GM18868 (cell line): ENCODE measurements at regions not wholly inside any gene's neighbourhood (a gene's known extent, or its start where the extent isn't known, plus 50 kb on each side); places are given as distances from the start of the nearest gene placed in this dataset.

Experiments used
- ATAC-seq: cut with Tn5 transposase; IDR thresholded peaks from one replicate; pipeline ENCODE4 v1.9.1; 2021; ENCODE audit warnings: mild to moderate bottlenecking, moderate library complexity; ENCODE audit not compliant: unreplicated experiment

GRCh38 chr7:12517451-12517850 is 53.1 kb upstream of the SCIN start:
- no peak for ATAC-seq

GRCh38 chr7:12518920-12519681 is 51.4 kb upstream of the SCIN start:
- peak; percentile 98 for ATAC-seq

GRCh38 chr7:12519682-12520009 is 50.9 kb upstream of the SCIN start:
- no peak for ATAC-seq
